ENCODE measurements at regions not wholly inside any gene's neighbourhood (a gene's known extent, or its start where the extent isn't known, plus 50 kb on each side); places are given as distances from the start of the nearest gene placed in this dataset.

DNA sequence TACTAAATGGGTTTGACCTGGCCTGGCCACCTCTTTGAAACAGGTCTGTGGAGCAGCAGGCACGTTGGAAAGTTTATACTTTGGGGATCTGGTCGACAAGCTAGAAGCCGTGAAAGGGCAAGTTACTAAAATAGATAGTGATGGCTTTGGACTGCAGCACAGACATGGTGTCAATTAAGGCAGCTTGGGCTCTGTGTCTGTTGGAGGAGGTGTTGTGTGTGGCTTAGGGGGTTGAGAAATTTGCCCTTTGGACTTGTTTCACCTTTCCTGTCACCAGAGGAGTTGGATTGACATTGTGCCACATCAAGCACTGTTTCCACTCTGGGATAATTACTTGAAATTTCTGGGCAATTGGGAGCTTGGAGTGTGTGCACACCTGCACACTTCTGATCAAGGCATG lies 251.8 kb upstream of the MKI67 start:
- no peak for DNase-seq

DNA sequence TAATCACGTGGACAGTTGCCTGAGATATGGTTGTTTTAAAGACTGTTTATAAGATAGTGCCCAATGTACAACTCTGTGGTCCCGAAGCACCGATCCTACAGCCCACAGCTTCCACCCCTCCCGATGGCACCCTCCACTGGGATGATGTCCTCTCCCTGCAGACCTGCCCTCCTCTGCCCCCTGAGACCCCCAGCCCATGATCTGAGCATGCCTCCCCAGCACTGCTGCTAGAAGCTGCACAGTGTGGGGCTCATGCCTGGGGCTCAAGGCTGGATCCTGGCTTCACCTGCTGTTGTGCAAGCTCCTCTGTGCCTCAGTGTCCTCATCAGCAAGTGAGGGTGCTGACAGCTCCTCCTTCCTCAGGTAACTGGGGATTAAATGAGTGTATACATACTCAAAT lies 254.7 kb upstream of the MKI67 start:
- no peak for DNase-seq

DNA sequence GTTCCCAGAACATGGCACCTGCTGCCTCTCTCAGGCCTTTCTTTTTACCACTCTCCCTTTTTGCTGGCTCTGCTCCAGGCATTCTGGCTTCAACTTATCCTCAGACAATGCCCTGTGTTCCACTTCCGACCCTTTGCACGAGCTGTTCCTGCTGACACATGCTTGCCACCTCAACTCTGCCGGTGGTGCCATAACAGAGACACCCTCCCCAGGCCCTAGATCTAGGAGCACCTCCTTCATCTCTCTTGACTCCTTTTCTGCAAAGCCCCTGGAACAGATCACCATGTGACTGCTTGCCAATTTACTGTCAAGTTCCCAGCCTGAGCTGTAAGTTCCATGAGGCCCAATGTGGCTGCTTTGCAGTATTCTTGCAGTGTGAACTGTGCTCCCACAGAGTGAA lies 256.0 kb upstream of the MKI67 start:
- DNase-seq = no peak

DNA sequence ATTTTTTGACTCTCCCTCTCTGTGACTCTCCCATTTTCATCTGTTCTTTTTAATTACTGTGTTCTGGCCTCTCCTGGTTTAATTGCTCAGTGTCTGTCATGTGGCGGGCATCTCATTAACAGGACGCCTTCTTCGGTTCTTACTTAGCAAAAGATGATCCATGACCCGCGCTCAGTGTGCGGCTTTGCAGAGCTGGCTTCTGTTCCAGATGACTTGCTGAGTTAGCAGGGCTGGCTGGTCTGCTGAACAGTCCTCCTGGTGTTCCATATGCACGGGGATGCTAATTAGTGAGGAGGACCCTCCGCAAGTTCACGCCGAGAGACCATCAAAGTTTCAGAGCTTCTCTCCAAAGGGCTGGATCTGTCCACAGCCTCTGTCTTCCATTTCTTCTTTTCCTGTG lies 258.6 kb upstream of the MKI67 start:
- no peak for DNase-seq

DNA sequence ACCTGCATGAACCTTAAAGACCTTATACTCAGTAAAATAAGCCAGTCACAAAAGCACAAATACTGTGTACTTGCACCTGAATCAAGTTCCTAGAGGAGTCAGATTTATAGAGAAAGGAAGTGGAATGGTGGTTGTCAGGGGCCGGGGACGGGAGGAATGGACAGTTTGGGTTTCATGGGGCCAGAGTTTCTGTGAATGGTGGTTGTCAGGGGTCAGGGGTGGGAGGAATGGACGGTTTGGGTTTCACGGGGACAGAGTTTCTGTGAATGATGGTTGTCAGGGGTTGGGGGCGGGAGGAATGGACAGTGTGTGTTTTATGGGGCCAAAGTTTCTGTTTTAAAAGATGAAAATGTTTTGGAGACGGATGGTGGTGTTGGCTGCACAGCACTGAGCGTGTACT lies 260.0 kb upstream of the MKI67 start:
- DNase-seq = no peak

DNA sequence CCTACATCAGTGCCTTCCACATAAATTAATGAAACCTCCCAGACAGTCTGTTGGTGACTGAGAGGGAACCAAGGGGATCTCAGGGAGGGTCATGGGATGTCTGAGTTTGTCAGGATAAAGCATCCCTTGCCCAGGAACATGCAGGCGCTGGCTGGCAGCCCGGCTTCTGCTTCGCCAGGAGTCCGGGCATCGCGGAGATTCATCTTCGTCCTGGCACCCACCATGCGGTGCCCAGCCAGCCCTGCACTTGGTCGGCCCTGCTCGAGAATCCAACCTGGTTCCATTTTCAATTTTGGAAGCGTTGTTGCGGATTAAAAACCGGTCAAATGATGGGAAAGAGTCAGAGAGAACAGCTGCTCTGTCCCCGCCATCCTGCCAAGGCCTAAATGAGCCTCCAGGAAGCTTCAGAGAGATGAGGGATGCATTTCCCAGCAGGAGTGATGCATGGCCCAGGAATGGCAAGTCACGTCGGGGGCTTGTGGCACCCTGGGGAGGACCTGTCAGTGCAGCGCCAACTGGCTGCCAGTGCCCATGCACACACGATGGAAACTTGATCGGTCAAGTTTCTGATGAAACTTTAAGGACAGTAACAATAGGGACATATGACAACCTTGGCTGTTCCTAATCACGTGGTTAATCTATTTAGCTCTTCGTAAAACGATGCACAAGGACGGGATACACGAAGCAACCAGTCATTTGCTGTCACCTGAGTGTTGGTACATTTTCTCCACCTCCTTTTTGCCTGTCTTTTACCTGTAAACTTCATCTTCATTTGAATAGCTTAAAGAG lies 260.8 kb upstream of the MKI67 start:
- no peak for DNase-seq

DNA sequence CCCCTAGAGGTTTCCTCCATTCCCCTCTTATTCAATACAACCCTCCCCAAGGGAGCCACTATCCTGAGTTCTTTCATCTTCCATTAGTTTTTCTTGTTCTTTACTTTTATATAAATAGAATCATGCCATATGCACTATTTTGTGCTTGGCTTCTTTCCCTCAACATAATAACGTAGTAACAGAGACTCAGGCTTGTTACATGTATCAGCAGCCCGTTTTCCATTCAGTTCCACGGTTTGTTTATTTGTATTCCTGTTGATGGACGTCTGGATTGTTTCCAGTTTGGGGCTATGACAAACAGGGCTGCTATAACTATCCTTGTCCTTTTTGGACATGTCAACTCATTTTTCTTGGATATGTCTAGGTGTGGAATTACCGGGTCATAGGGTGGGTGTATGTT lies 264.4 kb upstream of the MKI67 start:
- no peak for DNase-seq

DNA sequence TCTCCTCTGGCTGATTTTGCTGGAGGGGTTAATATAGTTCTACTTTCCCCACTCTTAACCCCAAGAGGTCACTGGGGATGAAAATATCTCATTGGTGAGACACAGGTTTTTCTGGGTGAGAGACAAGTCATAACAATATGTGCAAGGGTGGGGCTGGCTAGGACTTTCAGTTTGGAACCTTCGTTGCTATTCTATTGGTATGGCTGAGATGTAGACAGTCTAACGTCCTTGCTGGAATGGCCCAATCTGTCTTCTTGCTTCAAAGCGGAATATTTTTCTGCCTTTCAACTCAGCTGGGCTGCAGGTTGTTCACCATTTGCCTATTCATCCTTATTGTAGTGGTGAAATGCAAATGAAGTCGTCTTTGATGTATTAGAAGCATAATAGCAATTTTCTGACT lies 267.3 kb upstream of the MKI67 start:
- DNase-seq = no peak

DNA sequence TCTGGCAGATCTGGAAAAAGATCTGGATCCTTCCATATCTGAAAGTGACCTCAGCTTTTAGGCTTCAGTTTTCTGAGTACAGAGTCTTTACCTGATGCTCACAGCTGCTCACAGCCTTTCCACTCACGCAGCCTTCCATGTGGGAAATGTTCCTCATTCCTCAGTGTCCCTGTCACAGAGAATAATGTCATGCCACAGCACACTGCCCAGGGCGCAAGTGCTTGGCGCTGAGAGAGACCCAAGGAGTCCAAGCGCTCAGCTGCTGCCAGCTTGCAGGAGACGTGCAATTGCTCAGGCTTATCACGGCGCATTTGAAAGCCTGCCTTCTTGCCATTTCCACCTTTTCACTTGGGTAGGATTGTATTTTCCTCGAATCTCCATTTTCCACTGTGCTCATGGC lies 271.9 kb upstream of the MKI67 start:
- DNase-seq = no peak

DNA sequence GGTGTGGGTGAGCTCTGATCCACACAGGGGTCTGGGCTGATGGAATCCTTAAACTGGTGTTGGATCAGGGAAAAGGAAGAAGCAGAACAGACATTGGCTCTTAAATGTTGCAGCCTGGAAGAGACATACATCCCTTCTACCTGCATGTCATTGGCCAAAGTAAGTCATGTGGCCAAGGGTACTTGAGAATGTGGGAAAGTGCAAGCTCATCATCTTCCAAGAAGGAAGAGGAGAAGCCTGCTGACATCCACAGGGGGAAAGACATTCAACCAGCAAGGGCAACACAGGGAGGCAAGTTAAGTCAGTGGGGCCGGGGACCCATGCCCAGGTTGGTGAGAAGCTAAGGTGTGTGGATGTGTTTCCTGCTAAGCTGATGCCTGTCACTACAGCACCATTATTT lies 272.8 kb upstream of the MKI67 start:
- no peak for DNase-seq

DNA sequence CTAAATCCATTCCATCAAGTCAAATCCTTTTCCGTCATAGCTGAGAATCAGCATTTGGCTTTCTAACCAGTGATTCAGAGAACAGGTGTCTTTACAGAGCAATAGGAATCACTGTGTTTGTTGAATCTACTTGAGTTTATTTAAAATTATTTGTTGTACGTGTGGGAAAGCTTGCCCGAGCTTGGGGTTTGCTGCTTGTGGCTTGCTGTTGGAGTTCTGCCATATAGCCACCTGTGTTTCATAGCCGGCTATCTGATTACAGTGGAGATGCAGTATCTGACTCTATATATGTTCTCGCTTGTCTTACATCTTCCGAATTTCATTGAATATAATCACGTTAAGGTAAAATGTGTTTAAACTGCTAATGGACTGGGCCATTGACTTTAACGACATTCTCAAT lies 274.3 kb upstream of the MKI67 start:
- no peak for DNase-seq

DNA sequence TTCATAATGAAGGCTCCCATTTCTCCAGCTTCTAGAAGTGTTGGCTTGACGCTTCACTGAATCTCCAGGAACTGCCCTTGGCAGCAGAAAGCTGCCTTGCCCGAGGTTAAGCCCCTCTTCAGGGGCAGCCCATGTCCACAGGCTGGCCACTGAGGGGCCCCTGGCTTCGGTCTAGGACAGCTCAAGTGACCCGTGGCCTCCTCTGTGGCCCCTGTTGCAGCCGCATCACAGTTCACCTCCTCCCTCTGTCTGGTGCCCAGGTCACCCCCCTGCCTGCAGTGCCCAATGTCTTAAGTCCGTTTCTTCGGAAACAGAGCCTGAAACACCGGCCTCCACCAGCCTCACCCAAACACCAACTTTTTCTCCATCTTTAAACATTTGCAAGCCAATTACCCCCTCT lies 279.2 kb upstream of the MKI67 start:
- DNase-seq = no peak

DNA sequence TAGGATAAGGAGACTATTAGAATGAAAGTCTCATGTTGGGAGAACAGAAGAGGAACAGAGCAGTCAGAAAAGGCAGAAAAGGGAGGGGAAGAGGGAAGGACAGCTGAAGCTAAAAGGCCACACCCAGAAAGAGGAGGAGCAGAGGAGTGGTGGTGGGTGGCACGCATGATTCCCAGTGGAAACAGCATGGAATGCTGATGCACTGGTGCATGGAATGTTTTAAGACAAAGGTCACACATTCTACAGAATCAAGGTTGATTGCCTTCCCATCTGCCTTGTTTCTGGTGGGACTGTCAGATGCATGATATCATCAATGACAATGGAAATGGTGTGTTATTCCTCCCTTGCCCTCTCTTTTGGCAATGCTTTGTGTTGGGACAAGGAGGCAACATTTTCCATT lies 285.4 kb upstream of the MKI67 start:
- DNase-seq = no peak

DNA sequence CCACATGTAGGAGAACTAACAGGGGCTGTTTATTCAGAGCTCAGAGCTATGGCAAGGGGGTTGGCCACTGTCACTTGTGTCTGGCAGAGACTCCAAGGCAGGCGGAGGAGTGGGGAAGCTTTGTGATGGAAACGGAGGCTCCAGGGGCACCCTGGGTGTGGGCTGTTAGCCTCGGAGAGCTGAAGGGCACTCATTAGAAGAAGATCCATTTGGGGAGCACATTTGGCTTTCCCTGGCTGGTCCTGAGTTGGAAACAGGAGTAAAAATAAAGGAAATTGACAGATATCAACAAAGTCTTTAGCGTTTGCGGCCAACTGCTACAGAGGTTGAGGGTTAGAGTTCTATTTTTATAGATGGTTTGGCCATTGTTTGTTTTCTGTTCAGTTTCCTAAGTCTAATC lies 288.3 kb upstream of the MKI67 start:
- DNase-seq = no peak

DNA sequence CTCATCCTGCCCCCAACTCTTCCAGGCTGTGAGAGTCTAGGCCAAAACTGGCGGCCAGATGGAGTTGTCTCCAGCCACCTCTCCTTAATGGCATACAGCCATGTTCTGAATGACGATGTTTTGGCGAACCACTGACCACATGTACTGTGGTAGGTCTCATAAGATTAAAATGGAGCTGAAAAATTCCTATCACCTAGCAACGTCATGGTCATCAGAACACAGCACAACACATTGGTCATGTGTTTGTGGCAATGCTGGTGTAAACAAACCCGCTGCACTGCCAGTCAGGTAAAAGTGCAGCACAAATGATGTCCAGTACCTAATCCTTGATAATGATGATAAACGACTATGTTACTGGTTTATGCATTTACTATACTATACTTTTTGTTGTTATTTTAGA lies 290.0 kb upstream of the MKI67 start:
- DNase-seq = no peak

DNA sequence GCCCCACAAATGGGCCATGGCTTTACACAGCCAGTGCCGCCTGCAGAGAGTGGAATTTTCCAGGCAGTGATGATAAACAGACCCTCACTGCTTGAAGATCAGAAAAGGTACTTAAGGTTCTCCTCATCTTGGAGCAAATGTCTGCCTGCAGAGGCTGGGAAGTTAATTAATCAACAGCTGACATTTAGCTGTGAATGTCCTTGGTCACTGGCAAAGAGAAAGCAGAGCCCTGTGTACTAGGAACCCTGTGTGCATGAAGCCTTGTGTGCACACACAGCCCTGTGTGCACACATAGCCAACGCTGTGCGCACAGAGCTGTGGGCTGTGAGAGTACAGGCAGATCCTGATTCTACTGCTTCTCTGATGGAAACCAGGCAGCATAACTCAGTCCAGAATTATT lies 291.6 kb upstream of the MKI67 start:
- no peak for DNase-seq

DNA sequence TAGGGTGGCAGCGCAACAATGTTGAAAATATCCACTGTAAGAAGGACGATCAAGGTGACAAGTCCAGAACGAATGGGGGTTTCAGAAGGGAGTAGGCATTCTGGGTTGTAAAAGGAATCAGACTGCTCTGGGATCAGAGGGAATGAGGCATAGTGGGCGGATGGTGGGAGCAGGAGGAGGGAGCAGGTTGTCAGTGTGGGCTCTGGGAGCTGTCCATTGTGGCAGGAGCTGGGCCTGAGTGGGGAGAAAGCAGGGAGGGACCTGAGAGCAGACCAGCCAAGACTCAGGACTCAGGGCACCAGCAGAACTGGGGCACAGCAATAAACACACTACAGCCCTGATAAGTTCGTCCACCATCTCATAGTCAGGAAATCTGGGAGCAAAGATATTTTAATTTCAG lies 292.6 kb upstream of the MKI67 start:
- DNase-seq = no peak

DNA sequence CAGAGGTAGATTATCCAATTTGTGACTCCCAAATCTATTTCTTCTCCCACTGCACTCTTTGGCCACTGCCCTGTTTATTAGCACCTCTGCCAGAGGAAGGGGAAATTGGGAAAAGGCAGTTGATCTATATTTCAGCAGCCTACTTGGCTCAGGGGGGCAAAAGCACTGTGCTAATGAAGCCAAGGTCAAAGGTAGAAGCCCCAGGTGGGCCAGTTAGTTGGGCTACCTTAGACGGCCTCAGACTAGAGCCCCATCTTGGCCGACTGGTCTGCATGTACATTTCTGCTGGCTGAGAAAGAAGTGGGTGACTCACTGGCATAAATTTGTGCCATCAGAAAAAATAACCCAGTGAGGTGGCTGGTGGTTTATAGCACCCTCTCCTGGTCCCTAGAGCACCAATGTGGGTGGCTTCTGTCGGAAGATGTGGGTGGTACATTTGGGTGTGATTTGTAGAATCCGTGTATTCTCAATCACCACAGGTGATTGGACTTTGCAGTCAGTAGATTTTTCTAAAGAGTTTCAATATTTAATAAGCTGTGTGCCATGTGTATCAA lies 293.3 kb upstream of the MKI67 start:
- DNase-seq = no peak

DNA sequence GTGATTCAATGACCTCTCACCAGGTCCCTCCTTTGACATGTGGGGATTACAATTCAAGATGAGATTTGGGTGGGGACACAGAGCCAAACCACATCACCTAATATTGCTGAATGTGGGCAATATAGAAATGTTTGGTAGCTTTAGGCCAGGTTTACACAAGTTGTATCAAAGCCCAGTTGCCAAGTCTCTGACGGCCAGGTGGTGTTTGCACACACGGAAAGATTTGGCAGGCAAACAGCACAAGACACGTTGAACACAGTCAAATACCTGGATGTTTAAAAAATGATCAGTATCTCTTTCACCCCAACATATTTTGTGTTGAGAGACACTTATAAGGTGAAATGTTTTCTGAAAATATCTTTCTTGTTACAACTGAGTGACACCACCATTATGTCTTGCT lies 294.4 kb upstream of the MKI67 start:
- no peak for DNase-seq

DNA sequence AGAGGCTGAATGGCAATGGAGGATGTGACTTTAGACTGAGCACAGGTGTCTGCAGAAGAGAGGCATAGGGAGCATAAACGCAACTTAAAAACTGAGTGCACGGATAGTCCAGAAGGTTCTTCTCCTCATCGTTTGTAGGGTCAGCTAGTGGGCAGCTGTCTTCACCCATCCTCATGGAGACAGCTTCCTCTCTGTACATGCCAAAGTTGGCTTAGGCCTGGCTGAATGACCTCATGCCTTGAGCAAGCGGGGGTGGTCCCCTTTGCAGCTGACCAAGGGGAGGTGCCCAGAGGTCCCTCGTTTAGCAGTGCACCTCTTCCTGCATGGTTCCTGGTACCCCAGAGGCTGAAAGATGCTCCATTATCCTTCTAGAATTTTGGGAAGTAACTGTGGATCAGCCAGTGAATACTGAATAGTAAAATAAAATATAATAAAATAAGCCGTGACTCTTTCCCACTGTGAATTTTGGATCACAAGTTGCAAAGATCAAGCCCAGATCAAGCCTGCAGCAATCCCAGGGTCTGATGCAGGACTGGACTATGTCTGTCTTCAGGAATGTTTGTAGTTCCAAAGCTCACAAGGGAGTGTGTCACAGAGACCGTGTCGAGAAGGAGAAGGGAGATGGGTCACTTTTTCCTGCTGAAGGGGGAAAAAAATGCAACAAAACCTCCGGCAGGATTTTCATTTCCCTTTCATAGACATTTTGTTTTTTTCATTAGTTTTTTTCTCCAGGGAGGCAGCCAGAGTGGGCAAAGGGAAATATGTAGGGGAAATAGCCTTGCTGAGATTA lies 295.3 kb upstream of the MKI67 start:
- no peak for DNase-seq

DNA sequence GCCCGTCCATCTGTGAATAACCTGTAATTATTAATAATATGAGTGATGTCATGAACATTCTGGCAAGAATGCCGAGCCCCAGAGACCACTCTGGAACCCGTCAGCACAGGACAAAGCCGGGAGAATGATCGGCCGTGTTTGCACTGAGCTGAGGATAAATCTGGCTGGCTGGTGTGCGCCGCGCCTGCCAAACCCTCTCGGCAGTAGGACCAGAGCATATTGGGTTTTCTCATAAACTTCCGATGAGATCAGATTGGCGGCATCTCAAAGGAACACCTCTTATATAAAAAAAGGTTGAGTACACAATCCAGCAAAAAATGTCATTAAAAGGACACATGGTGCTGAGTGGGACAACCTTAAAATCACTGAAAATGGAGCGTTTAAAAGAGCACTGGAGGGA lies 296.0 kb upstream of the MKI67 start:
- no peak for DNase-seq

DNA sequence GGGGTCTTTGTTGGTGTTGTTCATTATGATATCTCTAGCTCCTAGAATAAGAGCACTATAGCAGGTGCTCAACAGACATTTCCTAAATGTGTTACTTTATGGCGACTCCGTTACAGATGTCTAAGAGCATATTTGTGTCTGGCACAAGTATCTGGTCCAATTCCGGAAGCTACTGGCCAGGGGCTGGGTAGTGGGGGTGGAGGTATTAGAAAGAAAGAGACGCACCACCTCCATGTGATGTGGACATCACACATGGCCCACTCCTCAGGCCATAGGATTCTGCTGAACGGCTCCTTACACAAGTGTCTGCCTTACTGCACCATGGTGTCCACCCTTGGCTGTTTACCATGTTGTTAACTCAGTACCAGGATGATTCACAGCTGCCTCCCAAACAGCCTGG lies 296.8 kb upstream of the MKI67 start:
- no peak for DNase-seq

DNA sequence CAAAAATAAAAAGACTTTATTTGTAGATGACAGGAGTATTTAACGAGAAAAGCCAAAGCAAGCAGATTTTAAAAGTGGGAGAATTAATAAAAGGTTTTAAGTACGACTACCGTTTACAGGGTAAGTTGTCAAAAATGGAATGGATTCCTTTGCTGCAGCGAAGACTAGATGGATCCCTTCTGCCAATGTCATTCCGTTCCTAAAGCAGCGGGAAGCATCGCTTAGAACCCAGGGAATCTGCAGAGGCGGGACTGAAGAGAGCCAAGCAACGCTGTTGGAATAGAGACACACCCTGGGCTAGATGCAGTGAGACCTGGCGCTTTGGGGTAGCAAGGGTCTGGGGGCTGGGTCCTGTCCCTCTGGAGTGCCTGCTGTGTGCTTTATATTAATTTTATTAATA lies 303.1 kb upstream of the MKI67 start:
- DNase-seq = no peak

DNA sequence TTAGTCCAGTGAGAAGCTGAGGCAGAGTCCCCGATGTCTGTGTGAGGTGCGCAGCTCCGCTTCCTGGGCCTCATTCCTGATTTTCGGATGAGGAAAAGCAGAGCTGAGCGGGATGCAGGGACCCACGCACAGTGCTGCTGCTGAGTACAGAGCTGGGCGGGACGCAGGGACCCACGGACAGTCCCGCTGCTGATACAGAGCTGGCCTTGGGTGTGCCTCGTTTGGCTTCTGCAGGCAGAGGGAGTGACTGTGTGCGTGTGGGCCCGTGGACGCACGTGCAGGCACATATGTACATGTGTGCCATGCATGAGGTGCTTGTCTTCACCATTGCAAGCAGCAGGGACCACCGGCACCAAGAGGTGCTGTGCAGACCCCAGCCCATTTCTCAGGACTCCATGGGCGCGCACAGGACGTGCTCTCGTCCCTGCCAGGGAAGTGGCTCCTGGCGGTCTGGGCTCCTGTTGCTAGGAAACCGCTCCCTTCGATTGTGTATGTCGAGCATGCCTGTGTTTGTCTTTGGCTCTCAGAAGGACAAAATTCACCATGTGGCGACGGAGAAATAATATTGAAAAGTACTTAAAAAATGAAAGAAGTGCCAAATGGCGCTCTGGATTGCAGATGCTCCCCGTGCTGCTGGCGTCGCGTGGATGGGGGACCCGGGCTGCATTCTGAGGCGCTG lies 303.8 kb upstream of the MKI67 start:
- no peak for DNase-seq

Data from activated CD8-positive, alpha-beta memory T cell treated with anti-CD3 and anti-CD28 coated beads, Interleukin-2, amount 50 U/mL, for 4 hours (primary cell).